Duodenal mucosa (tissue), 2 donors: ENCODE measurements at regions not wholly inside any gene's neighbourhood (a gene's known extent, or its start where the extent isn't known, plus 50 kb on each side); places are given as distances from the start of the nearest gene placed in this dataset.
"Not testable (repeated sequence)": the region's sequence is repeated elsewhere in the genome, so short reads cannot be mapped to it uniquely, and the experiment has no call there.

Experiments
- H3K27ac ChIP-seq: one replicate; pipeline ENCODE4 v1.7.0; 2013; ENCODE audit warnings: low read depth, low read length
- H3K27me3 ChIP-seq, 2 donors: one replicate each; pipeline ENCODE4 v1.7.0; 2013; ENCODE audit warnings: low read length in 2 of 2, control low read depth in 1 of 2; ENCODE audit not compliant: insufficient read depth in 2 of 2, control insufficient read depth in 1 of 2
- H3K36me3 ChIP-seq, 2 donors: one replicate each; pipeline ENCODE4 v1.7.0; 2013; ENCODE audit warnings: low read length in 2 of 2, control low read depth in 1 of 2; ENCODE audit not compliant: insufficient read depth in 2 of 2, control insufficient read depth in 1 of 2
- H3K4me1 ChIP-seq, 2 donors: one replicate each; pipeline ENCODE4 v1.7.0; 2013; ENCODE audit warnings: low read length in 2 of 2, control low read depth in 1 of 2; ENCODE audit not compliant: insufficient read depth in 2 of 2, control insufficient read depth in 1 of 2
- H3K4me3 ChIP-seq, 2 donors: one replicate each; pipeline ENCODE4 v1.7.0; 2013; ENCODE audit warnings: low read length in 2 of 2, low read depth in 1 of 2
- H3K9ac ChIP-seq, 2 donors: one replicate each; pipeline ENCODE4 v1.7.0; 2013; ENCODE audit warnings: low read length in 2 of 2, low read depth in 1 of 2
- H3K9me3 ChIP-seq, 2 donors: one replicate each; pipeline ENCODE4 v1.7.0; 2013; ENCODE audit warnings: low read length in 2 of 2, control low read depth in 1 of 2; ENCODE audit not compliant: control insufficient read depth in 1 of 2

GRCh38 chr13:82214341-82214740 lies 1667.9 kb downstream of the SLITRK1 start:
- H3K9ac ChIP-seq = no peak overlapping the region
- no peaks in the 10 kb centered on the region for H3K27me3 ChIP-seq
- no peak overlapping the region for H3K27ac ChIP-seq
- H3K4me3 ChIP-seq = no peak overlapping the region
- H3K9me3 ChIP-seq = peaks cover 11 to 27% of the 10 kb centered on the region in 2 donors
- H3K4me1 ChIP-seq = no peaks in the 10 kb centered on the region
- no peaks in the 10 kb centered on the region for H3K36me3 ChIP-seq

DNA sequence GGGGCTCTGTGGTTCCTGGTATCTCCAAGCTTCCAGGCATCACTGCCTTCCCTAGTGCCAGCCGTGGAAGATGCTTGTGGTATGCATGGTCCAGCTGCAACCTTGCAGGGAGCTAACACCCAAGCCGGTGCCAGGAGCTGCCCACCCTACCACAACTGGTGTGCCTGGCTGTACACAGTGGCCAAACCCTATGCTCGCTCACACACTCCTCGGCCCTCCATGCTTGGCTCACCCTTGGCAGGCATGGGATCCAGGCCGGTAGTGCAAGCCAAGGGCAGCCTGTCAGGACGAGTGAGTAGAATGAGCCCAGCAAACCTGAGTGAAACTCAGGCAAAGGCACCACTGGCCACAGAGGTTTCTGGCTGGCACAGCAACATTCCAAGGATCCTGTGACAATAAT lies 1676.0 kb downstream of the SLITRK1 start:
- Histone ChIP-seq H3K9ac (no peak overlapping the region), H3K36me3 (no peaks in the 10 kb centered on the region), H3K9me3 (peaks cover 14 to 25% of the 10 kb centered on the region in 2 donors), H3K4me1 (no peaks in the 10 kb centered on the region), H3K4me3 (no peak overlapping the region), H3K27ac (no peak overlapping the region), H3K27me3 (no peaks in the 10 kb centered on the region)

GRCh38 chr13:82202398-82202797 lies 1679.9 kb downstream of the SLITRK1 start:
- no peaks in the 10 kb centered on the region for H3K4me1 ChIP-seq
- H3K27me3 ChIP-seq = no peaks in the 10 kb centered on the region
- H3K27ac ChIP-seq = no peak overlapping the region
- no peak overlapping the region for H3K9ac ChIP-seq
- no peak overlapping the region for H3K4me3 ChIP-seq
- H3K36me3 ChIP-seq = no peaks in the 10 kb centered on the region
- H3K9me3 ChIP-seq = peaks cover 12 to 34% of the 10 kb centered on the region in 2 donors

DNA sequence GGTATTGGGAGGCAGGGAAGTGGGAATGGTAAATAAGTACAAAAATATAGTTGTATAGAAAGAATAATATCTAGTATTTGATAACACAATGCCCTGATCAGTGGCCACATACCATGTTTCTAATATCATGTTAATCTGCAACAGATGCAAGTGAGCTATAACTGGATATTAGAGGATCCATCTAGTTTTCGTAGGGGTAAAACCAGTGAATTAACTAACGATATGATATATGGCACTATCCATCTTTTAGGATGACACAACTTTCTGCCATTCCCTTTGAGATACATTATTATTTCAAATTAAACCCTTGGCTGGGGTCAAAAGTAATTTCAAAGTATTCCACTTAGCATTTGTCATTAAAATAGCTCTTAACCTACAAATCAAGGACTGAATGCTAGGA lies 1686.2 kb downstream of the SLITRK1 start:
- Histone ChIP-seq H3K4me3 (no peak overlapping the region), H3K9me3 (peaks cover 2 to 19% of the 10 kb centered on the region in 2 donors), H3K4me1 (no peaks in the 10 kb centered on the region), H3K27me3 (no peaks in the 10 kb centered on the region), H3K36me3 (no peaks in the 10 kb centered on the region), H3K27ac (no peak overlapping the region), H3K9ac (no peak overlapping the region)

DNA sequence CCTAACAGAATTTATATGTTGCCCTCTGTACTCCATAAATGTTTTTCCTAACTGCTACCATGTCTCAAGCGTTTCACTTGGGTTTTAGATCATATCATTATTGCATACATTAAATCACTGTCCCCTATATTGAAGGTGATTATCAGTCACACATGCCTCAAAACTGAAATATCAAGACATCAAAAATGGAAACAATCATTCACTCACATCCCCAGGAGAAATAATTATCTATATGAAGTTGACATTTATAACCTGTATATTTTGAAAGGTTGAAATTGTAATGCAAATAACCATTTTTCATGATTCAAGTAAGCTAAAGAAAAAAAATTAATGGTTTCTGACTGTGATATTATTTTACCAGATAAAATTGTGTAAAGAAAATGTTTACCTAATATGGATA lies 1695.0 kb downstream of the SLITRK1 start:
- Histone ChIP-seq H3K4me3 (no peak overlapping the region), H3K9me3 (peaks cover 2 to 4% of the 10 kb centered on the region in 2 donors), H3K27me3 (no peaks in the 10 kb centered on the region), H3K4me1 (no peaks in the 10 kb centered on the region), H3K36me3 (no peaks in the 10 kb centered on the region), H3K9ac (no peak overlapping the region), H3K27ac (no peak overlapping the region)

DNA sequence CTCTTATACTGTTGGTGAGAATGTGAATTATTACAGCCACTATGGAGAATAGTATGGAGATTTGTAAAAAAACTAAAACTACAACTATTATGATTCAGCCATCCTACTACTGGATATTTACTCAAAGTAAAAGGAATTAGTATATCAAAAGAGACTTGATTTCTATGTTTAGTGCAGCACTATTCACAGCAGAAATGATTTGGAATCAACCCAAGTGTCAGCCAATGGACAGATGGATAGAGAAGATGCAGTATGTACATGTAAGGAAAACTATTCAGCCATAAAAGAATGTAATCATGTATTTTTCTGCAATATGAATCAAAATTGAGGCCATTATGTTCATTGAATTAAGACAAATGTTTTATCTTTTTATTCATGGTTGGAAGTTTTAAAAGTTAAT lies 1705.5 kb downstream of the SLITRK1 start:
- Histone ChIP-seq H3K9me3 (peaks cover 2 to 10% of the 10 kb centered on the region in 2 donors), H3K9ac (no peak overlapping the region), H3K4me1 (no peaks in the 10 kb centered on the region), H3K27me3 (no peaks in the 10 kb centered on the region), H3K36me3 (no peaks in the 10 kb centered on the region), H3K4me3 (no peak overlapping the region), H3K27ac (no peak overlapping the region)

GRCh38 chr13:82165396-82166174 lies 1716.7 kb downstream of the SLITRK1 start:
- no peak overlapping the region for H3K9ac ChIP-seq
- no peaks in the 10 kb centered on the region for H3K36me3 ChIP-seq
- no peak overlapping the region for H3K27ac ChIP-seq
- H3K4me3 ChIP-seq = no peak overlapping the region
- H3K9me3 ChIP-seq = peaks cover 7 to 14% of the 10 kb centered on the region in 2 donors
- no peaks in the 10 kb centered on the region for H3K27me3 ChIP-seq
- H3K4me1 ChIP-seq = no peaks in the 10 kb centered on the region

GRCh38 chr13:82164780-82165395 lies 1717.4 kb downstream of the SLITRK1 start:
- peaks cover 7 to 14% of the 10 kb centered on the region in 2 donors for H3K9me3 ChIP-seq
- not testable (repeated sequence) for H3K4me1 ChIP-seq, H3K27me3 ChIP-seq, H3K27ac ChIP-seq, H3K9ac ChIP-seq, H3K36me3 ChIP-seq, H3K4me3 ChIP-seq

GRCh38 chr13:82147526-82147925 lies 1734.7 kb downstream of the SLITRK1 start:
- Histone ChIP-seq H3K9me3 (peaks cover 0 to 16% of the 10 kb centered on the region in 2 donors), H3K4me1 (no peaks in the 10 kb centered on the region), H3K4me3 (no peak overlapping the region)

DNA sequence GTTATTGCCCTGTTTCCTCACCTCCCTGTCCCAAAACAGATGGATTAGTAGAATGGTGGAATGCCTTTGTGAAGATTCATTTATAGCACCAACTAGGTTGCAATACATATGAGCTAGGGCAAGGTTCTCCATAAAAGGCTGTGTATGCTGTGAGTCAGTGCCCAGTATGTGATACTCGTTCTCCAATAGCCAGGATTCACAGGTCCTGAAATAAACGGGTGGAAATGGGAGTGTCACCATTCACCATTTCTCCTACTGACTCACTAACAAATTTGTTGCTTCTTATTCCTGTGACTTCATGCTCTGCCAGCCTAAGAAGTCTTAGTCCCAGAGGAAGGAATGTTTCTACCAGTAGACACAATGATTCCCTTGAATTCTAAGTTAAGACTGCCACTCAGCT lies 1745.4 kb downstream of the SLITRK1 start:
- no peak overlapping the region for H3K27ac ChIP-seq

More at GRCh38 chr13:82147526-82147925, 1734.7 kb downstream of the SLITRK1 start:
- H3K9ac ChIP-seq = no peak overlapping the region
- no peaks in the 10 kb centered on the region for H3K27me3 ChIP-seq
- no peak overlapping the region for H3K27ac ChIP-seq
- no peaks in the 10 kb centered on the region for H3K36me3 ChIP-seq

More for the DNA sequence above, 1745.4 kb downstream of the SLITRK1 start:
- no peak overlapping the region for H3K9ac ChIP-seq
- no peaks in the 10 kb centered on the region for H3K27me3 ChIP-seq
- H3K4me3 ChIP-seq = no peak overlapping the region
- no peaks in the 10 kb centered on the region for H3K4me1 ChIP-seq
- H3K36me3 ChIP-seq = no peaks in the 10 kb centered on the region
- peaks cover 7 to 8% of the 10 kb centered on the region in 2 donors for H3K9me3 ChIP-seq
